H9 (cell line): ENCODE measurements at regions not wholly inside any gene's neighbourhood (a gene's known extent, or its start where the extent isn't known, plus 50 kb on each side); places are given as distances from the start of the nearest gene placed in this dataset.

Source experiments
- DNase-seq: peaks from one replicate; pipeline ENCODE4 v3.0.0-alpha.2; 2017
- H2AFZ ChIP-seq: one replicate; pipeline ENCODE4 v1.6.1; 2013; ENCODE audit warnings: mild to moderate bottlenecking, low read length, control low read depth, moderate library complexity
- H2AK5ac ChIP-seq: 2 replicates; pipeline ENCODE4 v1.6.1; 2013; ENCODE audit warnings: low read length, control low read depth, mixed read lengths; ENCODE audit not compliant: insufficient read length
- H2BK120ac ChIP-seq: one replicate; pipeline ENCODE4 v1.6.1; 2013; ENCODE audit warnings: low read depth, mild to moderate bottlenecking, low read length, control low read depth, inconsistent platforms; ENCODE audit not compliant: poor library complexity, severe bottlenecking
- H2BK12ac ChIP-seq: 2 replicates; pipeline ENCODE4 v1.6.1; 2013; ENCODE audit warnings: low read length, control low read depth, mixed read lengths, low read depth; ENCODE audit not compliant: insufficient read length
- H2BK15ac ChIP-seq: 2 replicates; pipeline ENCODE4 v1.6.1; 2013; ENCODE audit warnings: low read depth, low read length, control low read depth
- H2BK20ac ChIP-seq: one replicate; pipeline ENCODE4 v1.6.1; 2013; ENCODE audit warnings: low read depth, mild to moderate bottlenecking, low read length, control low read depth, inconsistent platforms; ENCODE audit not compliant: poor library complexity, severe bottlenecking
- H2BK5ac ChIP-seq: 2 replicates; pipeline ENCODE4 v1.6.1; 2013; ENCODE audit warnings: low read length, control low read depth, mixed read lengths; ENCODE audit not compliant: insufficient read length
- H3K14ac ChIP-seq: 2 replicates; pipeline ENCODE4 v1.6.1; 2013; ENCODE audit warnings: low read length, control low read depth; ENCODE audit not compliant: insufficient read depth
- H3K18ac ChIP-seq: 2 replicates; pipeline ENCODE4 v1.6.1; 2013; ENCODE audit warnings: low read depth, mild to moderate bottlenecking, mixed read lengths, low read length, control low read depth; ENCODE audit not compliant: insufficient read length
- H3K23ac ChIP-seq: 2 replicates; pipeline ENCODE4 v1.6.1; 2013; ENCODE audit warnings: low read length, control low read depth, mixed read lengths, low read depth; ENCODE audit not compliant: insufficient read length
- H3K23me2 ChIP-seq: 2 replicates; pipeline ENCODE4 v1.6.1; 2013; ENCODE audit warnings: low read depth, mild to moderate bottlenecking, mixed read lengths, low read length, control low read depth; ENCODE audit not compliant: insufficient read length, poor library complexity, severe bottlenecking
- H3K27ac ChIP-seq: 2 replicates; pipeline ENCODE4 v1.5.1; 2013; ENCODE audit warnings: low read length, control low read depth, mixed read lengths, low read depth; ENCODE audit not compliant: insufficient read length
- H3K27me3 ChIP-seq: 2 replicates; pipeline ENCODE4 v1.6.1; 2013; ENCODE audit warnings: low read length, control low read depth, inconsistent platforms; ENCODE audit not compliant: insufficient read depth
- H3K4ac ChIP-seq: 2 replicates; pipeline ENCODE4 v1.6.1; 2013; ENCODE audit warnings: low read depth, mild to moderate bottlenecking, control low read depth, inconsistent platforms, low read length, moderate library complexity
- H3K4me1 ChIP-seq: 2 replicates; pipeline ENCODE4 v1.6.1; 2013; ENCODE audit warnings: low read length, control low read depth, inconsistent platforms; ENCODE audit not compliant: insufficient read depth
- H3K4me2 ChIP-seq: 2 replicates; pipeline ENCODE4 v1.6.1; 2013; ENCODE audit warnings: low read length, control low read depth, mixed read lengths; ENCODE audit not compliant: insufficient read length, insufficient read depth
- H3K56ac ChIP-seq: 2 replicates; pipeline ENCODE4 v1.6.1; 2013; ENCODE audit warnings: low read depth, mild to moderate bottlenecking, mixed read lengths, low read length, control low read depth; ENCODE audit not compliant: insufficient read length
- H3K79me1 ChIP-seq: 2 replicates; pipeline ENCODE4 v1.6.1; 2013; ENCODE audit warnings: low read depth, mild to moderate bottlenecking, moderate library complexity, low read length, control low read depth, inconsistent platforms; ENCODE audit not compliant: insufficient read depth, poor library complexity, severe bottlenecking
- H3K79me2 ChIP-seq: 2 replicates; pipeline ENCODE4 v1.6.1; 2013; ENCODE audit warnings: low read length, control low read depth, inconsistent platforms; ENCODE audit not compliant: insufficient read depth
- H3K9ac ChIP-seq: 2 replicates; pipeline ENCODE4 v1.6.1; 2013; ENCODE audit warnings: low read length, control low read depth, mixed read lengths; ENCODE audit not compliant: insufficient read length; ENCODE audit errors: extremely low read depth
- H3K9me3 ChIP-seq: one replicate; pipeline ENCODE4 v1.6.1; 2013; ENCODE audit warnings: low read depth, low read length, inconsistent platforms; ENCODE audit not compliant: control insufficient read depth
- H3T11ph ChIP-seq: one replicate; pipeline ENCODE4 v1.6.1; 2013; ENCODE audit warnings: mild to moderate bottlenecking, low read length, control low read depth, inconsistent platforms
- H4K20me1 ChIP-seq: one replicate; pipeline ENCODE4 v1.6.1; 2013; ENCODE audit not compliant: control insufficient read depth, insufficient read length, insufficient read depth
- H4K5ac ChIP-seq: 2 replicates; pipeline ENCODE4 v1.6.1; 2013; ENCODE audit warnings: low read depth, mild to moderate bottlenecking, mixed read lengths, low read length, control low read depth; ENCODE audit not compliant: insufficient read length
- H4K8ac ChIP-seq: replicated peaks from 2 replicates; pipeline ENCODE4 v1.6.1; 2013; ENCODE audit warnings: low read length, control low read depth, mixed read lengths, low read depth; ENCODE audit not compliant: insufficient read length
- H4K91ac ChIP-seq: 2 replicates; pipeline ENCODE4 v1.6.1; 2013; ENCODE audit warnings: low read depth, mild to moderate bottlenecking, moderate library complexity, mixed read lengths, low read length, control low read depth; ENCODE audit not compliant: insufficient read length
- H3K27ac Mint-ChIP-seq, 3 experiments: 2 replicates in 2 of 3; 3 replicates in 1 of 3; pipeline ENCODE4 v1.8.0; 2020 to 2021; ENCODE audit warnings: mixed read lengths in 3 of 3, mild to moderate bottlenecking in 1 of 3, moderate library complexity in 1 of 3
- H3K27me3 Mint-ChIP-seq: 2 replicates; pipeline ENCODE4 v1.8.0; 2021; ENCODE audit warnings: low read depth, mild to moderate bottlenecking, moderate library complexity, mixed read lengths
- H3K36me3 Mint-ChIP-seq, 3 experiments: 2 replicates in 2 of 3; 3 replicates in 1 of 3; pipeline ENCODE4 v1.8.0; 2020 to 2021; ENCODE audit warnings: low read depth in 3 of 3, mixed read lengths in 3 of 3; ENCODE audit not compliant: insufficient read depth in 1 of 3
- H3K4me1 Mint-ChIP-seq, 2 experiments: 2 replicates each; pipeline ENCODE4 v1.8.0; 2020; ENCODE audit warnings: mixed read lengths in 2 of 2
- H3K4me3 Mint-ChIP-seq, 2 experiments: 2 replicates in 1 of 2; 3 replicates in 1 of 2; pipeline ENCODE4 v1.8.0; 2020 to 2021; ENCODE audit warnings: mild to moderate bottlenecking in 2 of 2, mixed read lengths in 2 of 2, moderate library complexity in 1 of 2
- H3K9me3 Mint-ChIP-seq, 2 experiments: 2 replicates in 1 of 2; 3 replicates in 1 of 2; pipeline ENCODE4 v1.8.0; 2020; ENCODE audit warnings: mild to moderate bottlenecking in 2 of 2, mixed read lengths in 2 of 2, moderate library complexity in 1 of 2
- CTCF ChIP-seq: fragments of 200-600 bp; sonication (generic); conservative IDR thresholded peaks from 3 replicates; pipeline ENCODE4 v1.8.0; 2021; ENCODE audit warnings: antibody characterized with exemption, mild to moderate bottlenecking
- WGBS: extraction: QIAGEN DNeasy Blood & Tissue Kit; methylation state at CpG from one replicate; pipeline ENCODE4 v1.1.7; 2013; ENCODE audit warnings: missing lambda C conversion rate, low lambda C conversion rate, mixed read lengths; ENCODE audit not compliant: insufficient read length; ENCODE audit errors: extremely low coverage; 5-methylcytosine and 5-hydroxymethylcytosine counted together

GRCh38 chr11:114914231-114915005 is 236.1 kb downstream of the NXPE2 start:
- Histone ChIP-seq H3K4me2 (no peak overlapping the region), H4K8ac (no peak overlapping the region), H2BK12ac (no peak overlapping the region), H3K23me2 (no peaks in the 10 kb centered on the region), H3K14ac (no peak overlapping the region), H2AFZ (no peak overlapping the region), H3K4ac (no peak overlapping the region), H3K23ac (no peak overlapping the region), H3K9me3 (no peaks in the 10 kb centered on the region), H4K20me1 (no peaks in the 10 kb centered on the region), H2BK5ac (no peak overlapping the region), H2BK15ac (no peak overlapping the region), H3K18ac (no peak overlapping the region), H4K91ac (no peak overlapping the region), H3K9ac (no peak overlapping the region), H2BK20ac (no peak overlapping the region), H2AK5ac (no peak overlapping the region), H4K5ac (no peak overlapping the region), H3K56ac (no peak overlapping the region), H3K4me1 (no peaks in the 10 kb centered on the region), H3K79me2 (no peaks in the 10 kb centered on the region), H3T11ph (no peak overlapping the region), H2BK120ac (no peak overlapping the region), H3K27ac (no peak overlapping the region), H3K79me1 (no peaks in the 10 kb centered on the region), H3K27me3 (no peaks in the 10 kb centered on the region)
- H3K27me3 Mint-ChIP-seq, result peaks cover 13% of the 10 kb centered on the region
- H3K9me3 Mint-ChIP-seq, result no peaks in the 10 kb centered on the region; a peak in 2 of 5 replicates
- H3K36me3 Mint-ChIP-seq, result no peaks in the 10 kb centered on the region
- H3K27ac Mint-ChIP-seq, result no peak overlapping the region
- no peak for DNase-seq
- H3K4me1 Mint-ChIP-seq, result peaks cover 0 to 4% of the 10 kb centered on the region in 2 experiments; a peak in 1 of 4 replicates
- H3K4me3 Mint-ChIP-seq, result no peak overlapping the region
- TF ChIP-seq CTCF, result no peak
- no CpG with 5 or more reads among the region's 1 CpG for WGBS
